GM18511 (cell line): ENCODE measurements at regions not wholly inside any gene's neighbourhood (a gene's known extent, or its start where the extent isn't known, plus 50 kb on each side); places are given as distances from the start of the nearest gene placed in this dataset.

Experiments
- ATAC-seq: cut with Tn5 transposase; IDR thresholded peaks from one replicate; pipeline ENCODE4 v1.9.1; 2021; ENCODE audit warnings: mild to moderate bottlenecking, moderate library complexity; ENCODE audit not compliant: unreplicated experiment

- no peak for ATAC-seq
Measured at GRCh38 chr1:58154256-58154655, 392.3 kb downstream of the OMA1 start.

- ATAC-seq = no peak
Measured at GRCh38 chr1:58152697-58153096, 393.8 kb downstream of the OMA1 start.

DNA sequence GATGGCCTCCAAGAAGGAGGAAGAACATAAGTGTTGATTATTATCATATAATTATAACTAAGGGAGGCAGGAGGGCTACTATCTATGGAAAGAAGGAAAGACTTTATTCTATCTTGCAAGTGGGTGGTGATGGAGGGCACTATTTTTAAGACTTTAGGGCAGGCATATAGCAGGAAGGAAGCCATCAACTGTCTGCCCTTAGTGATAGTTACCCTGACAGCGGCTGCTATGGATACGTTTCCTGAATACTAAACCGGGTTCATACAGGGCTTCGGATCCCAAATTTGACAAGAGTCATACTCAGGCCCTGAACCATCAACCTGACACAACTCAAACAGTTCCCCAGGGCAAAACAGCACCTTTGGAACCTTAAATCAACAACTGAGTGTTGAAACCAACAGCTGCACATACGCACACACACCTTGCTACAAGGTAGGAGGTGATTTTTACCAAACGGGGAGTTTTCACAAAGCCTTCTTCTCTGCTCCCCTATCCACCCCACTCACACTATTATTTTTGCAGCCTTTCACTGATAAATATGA, 397.2 kb downstream of the OMA1 start:
- ATAC-seq = no peak

DNA sequence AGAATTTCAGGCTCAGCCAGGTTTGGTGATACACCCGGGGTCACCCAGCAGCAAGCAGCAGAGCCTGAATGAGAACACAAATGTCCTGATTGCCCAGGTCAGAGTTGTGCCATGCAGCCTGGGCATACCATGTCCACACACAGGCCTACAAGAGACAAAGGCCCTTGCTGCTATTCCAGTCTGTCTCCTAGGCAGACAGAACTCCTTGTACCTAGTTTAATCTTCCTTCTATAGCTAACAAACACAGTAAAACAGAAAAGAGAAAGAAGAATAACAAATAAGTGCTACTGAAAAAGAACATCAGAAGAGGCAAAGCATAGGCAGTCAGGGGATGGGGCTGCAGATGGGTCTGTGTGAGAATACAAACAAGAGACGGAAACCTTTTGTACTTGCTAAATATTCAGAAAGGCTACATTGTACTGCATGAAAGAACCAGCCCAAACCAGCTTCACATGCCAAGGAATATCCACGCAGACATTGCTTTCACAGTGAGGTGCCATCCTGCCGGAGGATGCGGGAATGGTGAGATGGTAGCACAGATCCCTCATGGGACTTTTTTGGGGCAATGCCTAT, 401.7 kb downstream of the OMA1 start:
- no peak for ATAC-seq

DNA sequence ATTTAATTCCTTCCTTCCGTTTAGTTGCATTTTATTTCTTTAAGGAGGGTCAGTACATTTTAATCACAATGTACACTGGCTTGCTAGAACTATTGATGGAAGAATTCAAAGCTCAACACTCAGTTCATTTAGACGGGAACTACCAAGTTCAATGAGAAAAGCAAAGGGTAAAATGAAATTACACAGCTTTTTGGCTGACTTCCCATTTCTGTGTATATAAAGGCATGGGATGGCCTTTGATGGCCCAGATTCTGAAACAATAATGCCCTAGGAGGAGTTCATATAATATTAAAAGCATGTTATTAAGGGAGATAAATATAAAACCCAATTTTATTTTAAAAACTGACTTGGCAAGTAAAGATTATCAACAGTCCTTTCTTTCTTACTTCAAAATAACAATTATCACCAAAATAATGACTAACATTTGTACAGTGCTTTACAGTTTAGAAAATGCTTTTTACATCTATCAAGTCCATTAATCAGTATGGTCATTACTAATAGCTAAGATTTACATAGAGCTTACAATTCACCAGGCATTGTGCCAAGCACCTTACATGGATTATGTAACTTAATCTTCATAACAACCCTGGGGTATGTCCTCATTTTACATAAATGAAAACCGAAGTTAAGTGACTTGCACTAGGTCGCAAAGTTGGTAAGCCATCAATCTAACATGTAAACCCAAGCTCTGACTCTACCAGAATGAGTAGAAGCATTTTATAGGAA, 402.4 kb downstream of the OMA1 start:
- no peak for ATAC-seq

DNA sequence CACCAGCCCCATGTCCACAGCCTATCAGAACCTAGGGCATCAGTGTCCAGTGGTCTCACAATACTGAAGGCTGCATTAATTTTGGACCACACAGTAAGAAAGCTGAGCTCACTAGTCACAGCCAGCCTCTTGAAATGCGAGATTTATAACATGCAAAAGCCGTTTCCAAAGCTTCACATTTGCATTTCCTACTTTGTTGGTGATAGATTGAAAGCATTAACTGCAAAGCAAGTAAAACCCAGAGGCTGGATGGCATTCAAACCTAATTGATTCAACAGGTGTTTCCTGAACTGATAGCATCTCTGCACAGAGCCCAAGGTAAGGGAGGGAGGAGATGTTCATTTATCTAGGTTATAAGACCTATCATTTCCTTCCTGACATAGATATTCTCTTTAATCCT, 410.1 kb downstream of the OMA1 start:
- no peak for ATAC-seq

GRCh38 chr1:58135821-58136321, 410.7 kb downstream of the OMA1 start:
- ATAC-seq = no peak

DNA sequence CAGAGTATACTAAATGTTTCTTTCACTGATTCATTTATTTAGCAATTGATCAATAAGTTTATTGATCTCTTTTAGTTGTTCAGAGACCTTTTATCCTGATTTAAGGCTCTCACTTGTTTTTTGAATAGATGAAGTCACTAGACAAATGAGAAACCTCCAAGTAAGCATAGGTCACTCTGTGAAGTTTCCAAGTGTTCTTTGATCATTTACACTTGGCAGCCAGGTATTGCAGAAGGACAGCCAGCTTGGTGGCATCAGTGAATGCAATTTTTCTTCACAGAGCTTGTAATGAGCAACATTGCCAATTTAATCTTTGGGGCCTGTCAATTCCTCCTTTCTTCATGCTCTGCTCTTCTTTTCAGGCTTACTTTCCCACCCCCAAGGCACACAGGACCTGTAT, 413.0 kb downstream of the OMA1 start:
- ATAC-seq = no peak

- no peak for ATAC-seq
Measured at GRCh38 chr1:58123051-58123450, 423.5 kb downstream of the OMA1 start.

- no peak for ATAC-seq
Measured at GRCh38 chr1:58119971-58120370, 426.6 kb downstream of the OMA1 start.

GRCh38 chr1:58116284-58116683, 430.2 kb downstream of the OMA1 start:
- no peak for ATAC-seq

DNA sequence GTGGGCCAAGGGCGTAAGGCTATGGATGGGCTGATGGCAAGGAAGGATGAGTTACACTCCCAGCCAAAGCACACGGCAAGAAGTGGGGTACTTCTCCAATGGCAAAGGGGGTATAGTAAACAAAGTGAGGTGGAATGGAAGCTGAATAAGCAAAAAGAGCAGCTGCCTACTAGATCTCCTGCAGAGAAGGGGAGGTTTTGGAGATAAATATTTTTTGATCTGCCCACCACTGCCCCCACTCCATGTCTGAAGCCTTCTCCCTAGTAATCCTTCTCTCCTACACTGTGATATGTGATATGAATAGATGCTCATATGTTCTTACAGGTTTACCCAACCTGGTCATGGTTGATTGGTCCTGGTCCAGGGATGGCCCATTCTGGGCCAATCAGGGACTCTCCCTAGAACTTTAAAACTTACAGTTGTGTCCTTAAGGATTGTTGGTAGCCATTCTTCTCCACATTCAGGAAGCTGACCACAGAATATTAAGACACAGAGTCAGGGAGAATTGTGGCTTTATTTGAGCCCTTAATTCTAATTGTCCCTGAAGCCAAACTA, 436.8 kb downstream of the OMA1 start:
- ATAC-seq = no peak

DNA sequence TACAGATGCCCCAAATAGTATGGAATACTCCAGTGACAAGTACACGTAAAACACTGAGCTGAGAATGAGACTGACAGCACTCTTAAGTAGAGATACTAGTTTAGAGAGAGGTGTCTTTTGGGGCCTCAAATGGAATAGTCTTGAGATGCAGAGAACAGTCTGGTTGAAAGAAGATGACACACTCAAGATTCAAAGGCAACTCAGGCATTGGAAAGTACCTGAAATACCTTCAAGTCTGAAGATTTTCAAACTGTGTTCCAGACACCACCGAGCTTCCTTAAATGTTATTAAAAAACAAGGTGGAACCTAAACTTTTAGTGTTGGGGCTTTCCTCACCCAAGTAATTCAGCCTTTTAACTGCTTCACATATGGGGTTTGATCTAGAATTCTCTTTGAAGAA, 437.7 kb downstream of the OMA1 start:
- ATAC-seq = no peak

DNA sequence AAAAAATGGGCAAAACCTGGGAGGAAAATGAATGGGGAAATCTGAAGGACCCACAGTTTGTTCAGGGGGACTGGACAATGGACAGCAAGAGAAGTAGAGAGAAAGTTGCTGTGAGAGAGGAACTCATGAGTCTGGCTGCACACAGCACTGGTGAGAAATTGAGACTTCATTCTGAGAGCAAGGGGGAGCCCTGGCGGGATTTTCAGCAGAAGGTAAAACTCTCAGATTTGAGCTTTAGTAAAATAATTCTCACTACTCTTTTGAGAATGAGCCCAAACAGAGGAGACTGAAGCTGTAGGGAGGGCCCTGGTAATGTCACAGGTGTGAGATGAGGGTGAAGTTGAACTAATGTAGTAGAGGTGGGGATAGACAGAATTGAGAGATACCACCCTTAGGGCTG, 438.6 kb downstream of the OMA1 start:
- ATAC-seq = no peak

DNA sequence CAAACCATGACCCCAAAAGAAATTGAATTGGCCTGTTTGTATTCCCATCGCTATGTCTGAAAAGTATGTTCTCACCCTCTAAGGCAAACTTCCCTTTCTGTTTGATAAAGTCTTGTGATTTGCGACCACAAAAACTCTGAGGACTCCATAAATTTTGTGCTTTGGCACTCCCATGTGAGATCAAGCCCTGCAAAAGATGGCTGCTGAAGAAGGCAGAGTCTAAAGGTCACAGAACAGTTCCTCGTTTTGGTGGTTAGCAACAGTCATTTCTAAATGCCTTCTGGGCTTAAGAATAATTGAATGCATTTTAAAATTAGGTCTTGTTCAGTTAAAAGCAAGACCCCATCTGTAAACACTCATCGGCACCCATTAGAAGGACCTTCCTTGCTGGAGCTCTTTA, 441.6 kb downstream of the OMA1 start:
- ATAC-seq = peak; percentile 84

- no peak for ATAC-seq
Measured at GRCh38 chr1:58096714-58097113, 449.8 kb downstream of the OMA1 start.

DNA sequence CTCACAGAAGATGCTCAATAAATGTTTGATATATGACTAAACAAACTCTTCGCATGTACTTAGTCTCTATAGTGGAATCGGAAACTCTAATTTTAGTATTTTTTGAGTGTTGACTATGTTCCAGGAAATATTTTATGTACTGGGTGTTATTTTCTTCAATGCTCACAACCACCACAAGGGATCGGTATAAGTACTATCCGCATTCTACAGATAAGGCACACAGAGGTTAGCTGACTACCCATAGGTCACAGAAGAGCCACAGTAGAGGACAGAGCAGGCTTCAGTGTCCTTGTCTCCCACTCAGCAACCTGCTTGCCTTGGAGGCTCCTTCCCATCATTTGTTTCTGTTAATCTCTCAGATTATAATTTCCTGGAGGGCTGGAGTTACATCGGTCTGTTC, 451.3 kb downstream of the OMA1 start:
- no peak for ATAC-seq

GRCh38 chr1:58094221-58094620, 452.3 kb downstream of the OMA1 start:
- no peak for ATAC-seq

- no peak for ATAC-seq
Measured at GRCh38 chr1:58090640-58091039, 455.9 kb downstream of the OMA1 start.

- ATAC-seq = no peak
Measured at GRCh38 chr1:58089898-58090534, 456.5 kb downstream of the OMA1 start.

DNA sequence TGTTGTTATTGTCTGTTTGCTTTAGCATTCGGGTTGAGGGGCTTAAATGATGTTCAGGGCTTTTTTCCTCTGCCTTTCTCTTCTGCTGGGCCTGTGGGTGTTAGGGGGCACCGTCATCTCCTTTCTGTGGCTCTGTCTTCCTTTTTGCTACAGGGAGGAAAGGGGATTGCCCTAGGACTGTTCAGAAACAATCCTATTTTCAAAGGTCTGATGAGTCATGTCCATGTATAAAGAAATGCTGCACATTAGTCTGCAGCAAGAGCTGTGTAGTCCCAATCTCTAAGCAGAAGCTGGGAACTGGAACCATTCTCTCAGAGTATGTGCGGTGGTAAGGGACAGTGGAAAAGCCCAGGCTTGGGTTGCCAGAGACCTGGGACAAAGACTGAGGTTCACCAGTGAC, 462.3 kb downstream of the OMA1 start:
- no peak for ATAC-seq

GRCh38 chr1:58082596-58082995, 463.9 kb downstream of the OMA1 start:
- no peak for ATAC-seq
